ENCODE measurements at regions not wholly inside any gene's neighbourhood (a gene's known extent, or its start where the extent isn't known, plus 50 kb on each side); places are given as distances from the start of the nearest gene placed in this dataset.

GRCh38 chr1:218673170-218673569 lies 328.0 kb downstream of the TGFB2 start:
- Histone ChIP-seq H3K14ac (ENCODE audit: insufficient read length) (no peak overlapping the region), H4K91ac (replicated peaks; ENCODE audit: insufficient read length, low read length) (no peak overlapping the region), H2AFZ (ENCODE audit: low read length) (peak overlapping the region; percentile 91; the same call in 1 of the 2 replicates), H3K27ac (ENCODE audit: low read depth, low read length) (no peak overlapping the region), H2BK120ac (replicated peaks; ENCODE audit: low read depth, low read length) (no peak overlapping the region), H3K4ac (replicated peaks; ENCODE audit: insufficient read length, low read depth, low read length) (peak overlapping the region; percentile 51), H4K20me1 (replicated peaks in 1 of 2; ENCODE audit: control insufficient read depth in 1 of 2, insufficient read depth in 2 of 2, low read length in 2 of 2) (no peaks in the 10 kb centered on the region), H2BK15ac (ENCODE audit: low read length) (no peak overlapping the region), H4K8ac (ENCODE audit: extremely low read depth, insufficient read depth, low read length) (no peak overlapping the region), H2BK20ac (ENCODE audit: low read length) (no peak overlapping the region), H3K9me3 (ENCODE audit: insufficient read depth in 2 of 2, low read depth in 1 of 2, low read length in 1 of 2) (no peaks in the 10 kb centered on the region), H2BK5ac (ENCODE audit: low read depth, low read length) (no peak overlapping the region), H3K36me3 (ENCODE audit: control insufficient read depth in 2 of 4, insufficient read depth in 4 of 4, low read length in 3 of 4) (no peaks in the 10 kb centered on the region), H2BK12ac (ENCODE audit: low read depth, low read length) (no peak overlapping the region), H3K9ac (replicated peaks in 1 of 4; ENCODE audit: extremely low read depth in 1 of 4, low read depth in 3 of 4, low read length in 3 of 4) (no peak overlapping the region), H3K4me1 (replicated peaks in 1 of 4; ENCODE audit: control insufficient read depth in 3 of 4, insufficient read depth in 4 of 4, low read length in 3 of 4) (no peaks in the 10 kb centered on the region; a peak in 1 of 7 replicates), H3K23me2 (ENCODE audit: low read depth, low read length) (no peaks in the 10 kb centered on the region), H3K23ac (ENCODE audit: insufficient read length) (no peak overlapping the region), H3K27me3 (replicated peaks in 1 of 4; ENCODE audit: control insufficient read depth in 3 of 4, extremely low read depth in 1 of 4, insufficient read depth in 3 of 4, low read length in 3 of 4) (no peaks in the 10 kb centered on the region), H3K56ac (replicated peaks; ENCODE audit: insufficient read length, low read depth, low read length) (no peak overlapping the region), H3K79me1 (ENCODE audit: low read depth, low read length) (no peaks in the 10 kb centered on the region), H3K79me2 (ENCODE audit: control insufficient read depth in 1 of 2, insufficient read depth in 2 of 2, low read length in 2 of 2) (no peaks in the 10 kb centered on the region), H3K4me2 (ENCODE audit: insufficient read depth in 1 of 2, low read depth in 2 of 2, low read length in 2 of 2) (no peak overlapping the region), H3K18ac (ENCODE audit: extremely low read depth, low read length) (no peak overlapping the region), H3K4me3 (ENCODE audit: extremely low read depth in 1 of 4, insufficient read depth in 2 of 4, low read depth in 3 of 4, low read length in 4 of 4) (no peak overlapping the region), H2AK5ac (ENCODE audit: low read depth, low read length) (no peak overlapping the region), H4K5ac (ENCODE audit: insufficient read length, low read depth, low read length) (no peak overlapping the region)
- CTCF ChIA-PET (ENCODE audit: partially characterized antibody), result no interaction called here
- 86% methylated on average over 2 of the region's 2 CpGs; no CpG with 5 or more reads in 1 of the 2 experiments for WGBS, 2 experiments (ENCODE audit: extremely low coverage in 1 of 2, insufficient coverage in 1 of 2, insufficient read length in 1 of 2, insufficient replicate concordance in 2 of 2, low coverage in 1 of 2, low lambda C conversion rate in 2 of 2, missing lambda C conversion rate in 1 of 2)
- no peak for DNase-seq (ENCODE audit: low read depth in 1 of 2, low spot score in 2 of 2)
- no peak for FAIRE-seq
- POLR2A ChIA-PET (ENCODE audit: partially characterized antibody), result no interaction called here
- TF ChIP-seq TAF7 (optimal IDR thresholded peaks at IDR 0.05; ENCODE audit: borderline replicate concordance, low read depth, low read length) (no peak), CEBPB (IDR thresholded peaks at IDR 0.05; ENCODE audit: low read depth, low read length) (no peak), CBX8 (IDR thresholded peaks at IDR 0.05; ENCODE audit: borderline replicate concordance, low read depth, low read length) (no peak), NRF1 (IDR thresholded peaks at IDR 0.05; ENCODE audit: low read depth, low read length) (no peak), KDM4A (IDR thresholded peaks at IDR 0.05; ENCODE audit: low read depth, low read length, severe bottlenecking) (no peak), CREB1 (IDR thresholded peaks at IDR 0.05) (no peak), USF2 (IDR thresholded peaks at IDR 0.05; ENCODE audit: low read length) (no peak), ATF3 (IDR thresholded peaks at IDR 0.05; ENCODE audit: insufficient read depth, low read depth, low read length) (no peak), KDM5A (IDR thresholded peaks at IDR 0.05; ENCODE audit: low read length) (no peak), GTF2F1 (IDR thresholded peaks at IDR 0.05; ENCODE audit: borderline replicate concordance, low read depth, low read length) (no peak), KDM1A (IDR thresholded peaks at IDR 0.05; ENCODE audit: borderline replicate concordance, low read length) (no peak), CTBP2 (IDR thresholded peaks at IDR 0.05; ENCODE audit: borderline replicate concordance, insufficient read depth, insufficient read length, low read length) (no peak), BCL11A (IDR thresholded peaks at IDR 0.05; ENCODE audit: low read depth in 2 of 2, low read length in 2 of 2) (no peak), SIRT6 (IDR thresholded peaks at IDR 0.05; ENCODE audit: low read length) (no peak)
